Inflammatory macrophage treated with lipopolysaccharide for 4 hours (primary cell): ENCODE measurements at regions not wholly inside any gene's neighbourhood (a gene's known extent, or its start where the extent isn't known, plus 50 kb on each side); places are given as distances from the start of the nearest gene placed in this dataset.

Experiments
- DNase-seq: peaks from one replicate; pipeline ENCODE4 v3.0.0-alpha.2; 2020

- no peak for DNase-seq
Observed at GRCh38 chr6:141354191-141354955, 778.4 kb upstream of the GJE1 start.

- no peak for DNase-seq
Observed at GRCh38 chr6:141351721-141352120, 781.0 kb upstream of the GJE1 start.

- DNase-seq = no peak
Observed at GRCh38 chr6:141349710-141350109, 783.0 kb upstream of the GJE1 start.

GRCh38 chr6:141347906-141348492, 784.7 kb upstream of the GJE1 start:
- no peak for DNase-seq

DNA sequence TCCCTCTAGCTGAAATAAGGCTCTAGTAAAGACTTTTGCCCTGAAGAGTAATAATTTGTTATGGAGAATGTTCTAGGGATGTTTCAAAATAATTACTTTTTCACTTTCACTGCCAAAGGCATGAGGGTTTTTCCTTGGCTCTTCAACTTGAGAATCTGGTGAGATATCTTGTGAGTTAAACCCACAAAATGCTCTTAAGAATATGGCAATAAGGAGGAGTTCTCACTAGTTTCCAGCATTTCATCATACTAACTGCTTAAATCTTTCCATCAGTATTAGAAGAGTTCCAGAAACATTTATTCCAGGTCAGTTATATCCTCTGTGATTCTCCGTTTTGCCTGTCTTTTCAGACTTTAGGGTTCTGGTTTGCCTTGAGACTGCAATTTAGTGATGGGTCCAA, 785.6 kb upstream of the GJE1 start:
- no peak for DNase-seq

GRCh38 chr6:141346535-141346934, 786.2 kb upstream of the GJE1 start:
- no peak for DNase-seq

- DNase-seq = no peak
Observed at GRCh38 chr6:141337191-141337590, 795.5 kb upstream of the GJE1 start.

GRCh38 chr6:141335477-141336273, 797.0 kb upstream of the GJE1 start:
- no peak for DNase-seq

DNA sequence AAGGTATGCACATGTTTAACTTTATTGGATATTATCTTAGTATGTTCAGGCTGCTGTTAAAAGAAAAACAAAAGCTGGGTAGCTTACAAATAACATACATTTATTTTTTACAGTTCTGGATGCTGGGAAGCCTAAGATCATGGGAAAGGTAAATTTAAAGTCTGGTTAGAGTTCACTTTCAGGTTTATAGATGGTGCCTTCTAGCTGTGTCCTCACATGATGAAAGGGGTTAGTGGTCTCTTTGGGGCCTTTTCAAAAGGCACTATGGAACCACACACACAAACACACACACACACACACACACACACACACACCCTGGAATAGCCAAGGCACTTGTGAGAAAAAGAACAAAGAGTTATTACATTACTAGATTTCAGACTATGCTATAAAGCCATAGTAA, 805.8 kb upstream of the GJE1 start:
- no peak for DNase-seq

- peak; percentile 56 for DNase-seq
Observed at GRCh38 chr6:141326426-141326825, 806.3 kb upstream of the GJE1 start.

- no peak for DNase-seq
Observed at GRCh38 chr6:141321493-141322347, 811.0 kb upstream of the GJE1 start.

DNA sequence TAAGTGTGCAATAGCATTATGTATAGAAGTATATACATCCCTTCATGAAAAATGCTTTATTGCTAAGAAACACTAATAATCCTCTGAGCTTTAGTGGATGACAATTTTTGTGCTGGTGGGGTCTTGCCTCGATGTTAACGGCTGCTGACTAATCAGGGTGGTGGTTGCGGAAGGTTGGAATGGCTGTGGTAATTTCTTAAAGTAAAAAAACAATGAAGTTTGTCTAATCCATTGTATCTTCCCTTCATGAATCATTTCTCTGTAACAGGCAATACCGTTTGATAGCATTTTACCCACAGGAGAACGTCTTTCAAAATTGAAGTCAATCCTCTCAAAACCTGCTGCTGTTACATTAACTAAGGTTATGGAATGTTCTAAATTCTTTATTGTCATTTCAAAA, 816.5 kb upstream of the GJE1 start:
- DNase-seq = no peak

DNA sequence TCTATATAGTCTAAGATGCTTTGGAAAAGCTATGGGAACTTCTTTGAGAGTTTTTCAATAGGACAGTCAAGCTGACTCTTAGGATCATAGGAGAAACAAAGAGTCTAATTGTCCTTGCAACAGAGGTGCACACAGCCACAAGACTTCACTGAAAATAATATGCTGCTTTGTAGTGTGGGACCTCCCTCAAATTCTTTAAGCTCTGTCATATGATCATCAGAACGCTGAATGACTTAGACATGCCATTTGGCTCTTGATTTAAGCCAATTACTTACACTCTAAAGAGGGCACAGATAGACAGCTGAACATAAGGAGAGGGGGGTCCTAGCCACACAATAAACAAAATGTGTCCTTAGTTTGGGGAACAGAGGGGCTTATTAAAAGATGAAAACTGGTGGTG, 818.7 kb upstream of the GJE1 start:
- DNase-seq = no peak

DNA sequence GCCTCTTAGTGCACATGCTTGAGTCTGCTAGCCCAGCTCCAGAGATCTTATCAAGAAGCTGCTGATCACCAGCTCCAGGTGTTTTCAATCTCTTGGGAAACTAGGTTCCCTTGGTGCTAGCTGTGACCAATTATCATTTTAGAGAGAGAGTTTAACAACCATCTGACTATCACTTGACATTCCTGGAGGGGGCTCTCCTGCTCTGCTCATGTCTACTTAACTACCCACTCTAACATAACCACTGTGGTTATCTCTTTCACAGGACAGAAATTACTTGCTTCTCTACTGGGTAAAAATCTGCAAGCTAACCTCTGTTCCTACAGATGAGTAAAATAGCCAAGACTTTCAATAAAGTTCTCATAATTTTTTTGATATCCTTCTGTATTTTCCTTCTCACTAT, 823.4 kb upstream of the GJE1 start:
- no peak for DNase-seq

GRCh38 chr6:141307309-141307998, 825.3 kb upstream of the GJE1 start:
- no peak for DNase-seq

- no peak for DNase-seq
Observed at GRCh38 chr6:141303907-141304306, 828.8 kb upstream of the GJE1 start.

- no peak for DNase-seq
Observed at GRCh38 chr6:141301779-141302178, 830.9 kb upstream of the GJE1 start.

DNA sequence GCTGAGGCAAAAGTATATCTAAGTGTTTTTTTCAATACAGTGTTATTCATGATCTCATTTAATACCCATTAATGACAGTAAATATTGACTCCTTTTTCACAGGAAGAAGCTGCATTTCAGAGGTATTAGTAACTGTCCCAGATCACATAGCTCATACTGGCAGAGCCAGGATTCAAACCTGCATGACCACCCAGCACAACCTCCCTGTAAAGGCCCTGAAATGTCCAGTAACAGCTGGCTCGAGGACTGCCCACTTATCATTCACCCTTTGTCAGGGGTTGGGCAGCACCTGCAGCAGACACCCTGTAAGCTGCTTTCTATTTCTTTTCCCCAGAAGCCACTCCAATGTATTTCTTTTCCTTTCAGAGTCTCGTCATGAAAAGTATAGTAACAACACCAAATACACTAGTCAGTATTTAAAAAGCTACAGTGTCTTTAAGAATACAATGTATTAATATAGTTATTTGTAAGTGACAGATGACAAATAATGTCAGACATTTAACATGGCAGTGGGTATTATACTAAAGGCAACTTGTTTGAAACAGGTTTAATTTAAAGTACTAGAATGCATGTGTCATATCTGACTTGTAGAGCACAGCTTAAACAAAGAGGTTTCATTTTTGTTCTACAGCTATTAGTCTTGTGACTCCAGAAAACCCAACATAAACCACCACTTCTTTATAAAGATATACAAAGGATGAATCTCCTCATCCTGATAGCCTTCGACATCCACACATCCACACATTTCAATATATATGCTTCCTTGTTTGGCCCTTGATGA, 841.6 kb upstream of the GJE1 start:
- peak; percentile 0 for DNase-seq

DNA sequence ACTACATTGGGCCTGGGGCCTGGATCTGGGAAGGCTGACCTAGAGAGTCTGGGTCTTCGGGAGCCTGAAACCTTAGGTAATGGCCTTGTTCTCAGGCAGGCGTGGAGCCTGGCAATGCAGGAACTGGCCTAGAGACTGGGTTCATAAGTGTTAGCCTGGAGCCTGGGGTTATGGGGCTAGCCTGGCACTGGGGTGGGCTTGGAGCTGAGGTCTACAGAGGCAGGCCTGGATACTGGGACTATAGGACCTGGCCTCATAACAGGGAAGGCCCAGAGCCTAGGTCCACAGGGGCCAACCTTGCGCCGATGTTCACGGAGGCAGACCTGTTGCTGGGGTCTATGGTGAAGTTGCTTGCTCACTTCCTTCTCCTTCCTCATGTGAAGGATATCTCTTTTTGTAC, 843.8 kb upstream of the GJE1 start:
- no peak for DNase-seq

GRCh38 chr6:141282263-141282662, 850.5 kb upstream of the GJE1 start:
- DNase-seq = no peak

- no peak for DNase-seq
Observed at GRCh38 chr6:141269684-141270083, 863.0 kb upstream of the GJE1 start.

GRCh38 chr6:141267420-141267819, 865.3 kb upstream of the GJE1 start:
- no peak for DNase-seq
